Neural progenitor cell (in vitro differentiated cells): ENCODE measurements at regions not wholly inside any gene's neighbourhood (a gene's known extent, or its start where the extent isn't known, plus 50 kb on each side); places are given as distances from the start of the nearest gene placed in this dataset.

ENCODE experiments used
- DNase-seq: peaks from one replicate; pipeline ENCODE4 v3.0.0-alpha.2; 2016; ENCODE audit warnings: low spot score
- H2AFZ ChIP-seq: fragments of 200-600 bp; sonication (generic); replicated peaks from 2 replicates; pipeline ENCODE4 v1.6.1; 2016; ENCODE audit warnings: antibody characterized with exemption
- H3F3A ChIP-seq: fragments of 200-600 bp; sonication (generic); 2 replicates; pipeline ENCODE4 v1.6.1; 2016; ENCODE audit warnings: antibody characterized with exemption, low read depth
- H3K27ac ChIP-seq: fragments of 200-600 bp; sonication (generic); 2 replicates; pipeline ENCODE4 v1.5.1; 2016; ENCODE audit warnings: mild to moderate bottlenecking
- H3K27me3 ChIP-seq: fragments of 200-600 bp; sonication (generic); 2 replicates; pipeline ENCODE4 v1.6.1; 2016; ENCODE audit warnings: mild to moderate bottlenecking, moderate library complexity
- H3K36me3 ChIP-seq: fragments of 200-600 bp; sonication (generic); 2 replicates; pipeline ENCODE4 v1.5.1; 2016
- H3K4me1 ChIP-seq: fragments of 200-600 bp; sonication (generic); 2 replicates; pipeline ENCODE4 v1.6.1; 2016; ENCODE audit warnings: mixed run types
- H3K4me2 ChIP-seq: fragments of 200-600 bp; sonication (generic); 2 replicates; pipeline ENCODE4 v1.6.1; 2016
- H3K4me3 ChIP-seq: fragments of 200-600 bp; sonication (generic); 2 replicates; pipeline ENCODE4 v1.5.1; 2016
- H3K79me2 ChIP-seq: fragments of 200-600 bp; sonication (generic); 2 replicates; pipeline ENCODE4 v1.6.1; 2016; ENCODE audit warnings: low read depth
- H3K9ac ChIP-seq: fragments of 200-600 bp; sonication (generic); 2 replicates; pipeline ENCODE4 v1.6.1; 2016
- H3K9me3 ChIP-seq: fragments of 200-600 bp; sonication (generic); 2 replicates; pipeline ENCODE4 v1.5.1; 2016; ENCODE audit warnings: low read depth
- H4K20me1 ChIP-seq: fragments of 200-600 bp; sonication (generic); 2 replicates; pipeline ENCODE4 v1.6.1; 2016; ENCODE audit warnings: low read depth
- H3K27ac Mint-ChIP-seq: 3 replicates; pipeline ENCODE4 v1.8.0; 2021; ENCODE audit warnings: mixed read lengths
- H3K27me3 Mint-ChIP-seq: 2 replicates; pipeline ENCODE4 v1.8.0; 2022; ENCODE audit warnings: low read depth, mild to moderate bottlenecking, inconsistent platforms, moderate library complexity, mixed read lengths; ENCODE audit not compliant: insufficient read depth
- H3K36me3 Mint-ChIP-seq: 3 replicates; pipeline ENCODE4 v1.8.0; 2021; ENCODE audit warnings: mixed read lengths
- H3K4me1 Mint-ChIP-seq: 3 replicates; pipeline ENCODE4 v1.8.0; 2021; ENCODE audit warnings: mixed read lengths
- H3K4me3 Mint-ChIP-seq: 3 replicates; pipeline ENCODE4 v1.8.0; 2021; ENCODE audit warnings: mild to moderate bottlenecking, moderate library complexity, mixed read lengths
- H3K9me3 Mint-ChIP-seq: 3 replicates; pipeline ENCODE4 v1.8.0; 2020; ENCODE audit warnings: mixed read lengths
- EZH2 ChIP-seq: fragments of 200-600 bp; sonication (generic); IDR thresholded peaks from 2 replicates; pipeline ENCODE4 v1.6.1; 2017; ENCODE audit warnings: antibody characterized with exemption, mild to moderate bottlenecking, moderate library complexity
- EZH2phosphoT487 ChIP-seq: fragments of 200-600 bp; sonication (generic); IDR thresholded peaks from 2 replicates; pipeline ENCODE4 v1.6.1; 2017; ENCODE audit warnings: antibody characterized with exemption
- TF ChIP-seq, protein P1 (sequence below): fragments of 200-600 bp; sonication (generic); IDR thresholded peaks from 2 replicates; pipeline ENCODE4 v1.5.1; 2017; ENCODE audit warnings: antibody characterized with exemption, mild to moderate bottlenecking

DNA sequence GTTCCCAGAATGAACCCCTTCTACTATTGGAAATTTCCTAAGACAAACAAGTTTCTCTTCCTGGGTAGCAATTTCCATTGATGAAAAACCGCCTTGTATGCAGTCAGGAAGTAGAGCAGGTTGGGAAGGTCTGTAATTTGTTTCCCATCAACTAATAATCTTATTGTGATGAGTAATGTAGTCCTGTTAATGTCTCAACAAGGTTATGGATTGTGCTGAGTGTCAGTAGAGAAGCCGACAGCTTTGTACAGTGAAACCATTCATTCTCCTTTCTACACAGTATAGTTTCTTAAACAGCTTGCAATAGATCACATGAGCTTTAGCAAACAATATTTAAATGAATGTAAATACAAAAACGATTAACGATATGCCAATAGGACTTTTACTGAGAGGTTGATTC is 355.4 kb upstream of the WWC1 start:
- H3K27ac ChIP-seq: no peak overlapping the region
- H3K36me3 ChIP-seq: no peaks in the 10 kb centered on the region
- H3K9me3 Mint-ChIP-seq: no peaks in the 10 kb centered on the region
- DNase-seq: no peak
- H3K4me1 ChIP-seq: no peaks in the 10 kb centered on the region
- H3F3A ChIP-seq: no peaks in the 10 kb centered on the region
- H3K4me2 ChIP-seq: no peak overlapping the region
- H3K36me3 Mint-ChIP-seq: peaks cover 5% of the 10 kb centered on the region
- no peak overlapping the region for H3K4me3 Mint-ChIP-seq
- no peaks in the 10 kb centered on the region for H4K20me1 ChIP-seq
- H2AFZ ChIP-seq: no peak overlapping the region
- TF ChIP-seq EZH2: no peak
- no peak for TF ChIP-seq EZH2phosphoT487
- TF ChIP-seq, protein P1, sequence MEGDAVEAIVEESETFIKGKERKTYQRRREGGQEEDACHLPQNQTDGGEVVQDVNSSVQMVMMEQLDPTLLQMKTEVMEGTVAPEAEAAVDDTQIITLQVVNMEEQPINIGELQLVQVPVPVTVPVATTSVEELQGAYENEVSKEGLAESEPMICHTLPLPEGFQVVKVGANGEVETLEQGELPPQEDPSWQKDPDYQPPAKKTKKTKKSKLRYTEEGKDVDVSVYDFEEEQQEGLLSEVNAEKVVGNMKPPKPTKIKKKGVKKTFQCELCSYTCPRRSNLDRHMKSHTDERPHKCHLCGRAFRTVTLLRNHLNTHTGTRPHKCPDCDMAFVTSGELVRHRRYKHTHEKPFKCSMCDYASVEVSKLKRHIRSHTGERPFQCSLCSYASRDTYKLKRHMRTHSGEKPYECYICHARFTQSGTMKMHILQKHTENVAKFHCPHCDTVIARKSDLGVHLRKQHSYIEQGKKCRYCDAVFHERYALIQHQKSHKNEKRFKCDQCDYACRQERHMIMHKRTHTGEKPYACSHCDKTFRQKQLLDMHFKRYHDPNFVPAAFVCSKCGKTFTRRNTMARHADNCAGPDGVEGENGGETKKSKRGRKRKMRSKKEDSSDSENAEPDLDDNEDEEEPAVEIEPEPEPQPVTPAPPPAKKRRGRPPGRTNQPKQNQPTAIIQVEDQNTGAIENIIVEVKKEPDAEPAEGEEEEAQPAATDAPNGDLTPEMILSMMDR: no peak
- H3K9ac ChIP-seq: no peak overlapping the region
- H3K27me3 ChIP-seq: no peaks in the 10 kb centered on the region
- H3K9me3 ChIP-seq: no peaks in the 10 kb centered on the region
- no peaks in the 10 kb centered on the region for H3K79me2 ChIP-seq
- peaks cover 2% of the 10 kb centered on the region for H3K27me3 Mint-ChIP-seq
- no peak overlapping the region for H3K27ac Mint-ChIP-seq
- no peak overlapping the region for H3K4me3 ChIP-seq
- peaks cover 14% of the 10 kb centered on the region for H3K4me1 Mint-ChIP-seq

DNA sequence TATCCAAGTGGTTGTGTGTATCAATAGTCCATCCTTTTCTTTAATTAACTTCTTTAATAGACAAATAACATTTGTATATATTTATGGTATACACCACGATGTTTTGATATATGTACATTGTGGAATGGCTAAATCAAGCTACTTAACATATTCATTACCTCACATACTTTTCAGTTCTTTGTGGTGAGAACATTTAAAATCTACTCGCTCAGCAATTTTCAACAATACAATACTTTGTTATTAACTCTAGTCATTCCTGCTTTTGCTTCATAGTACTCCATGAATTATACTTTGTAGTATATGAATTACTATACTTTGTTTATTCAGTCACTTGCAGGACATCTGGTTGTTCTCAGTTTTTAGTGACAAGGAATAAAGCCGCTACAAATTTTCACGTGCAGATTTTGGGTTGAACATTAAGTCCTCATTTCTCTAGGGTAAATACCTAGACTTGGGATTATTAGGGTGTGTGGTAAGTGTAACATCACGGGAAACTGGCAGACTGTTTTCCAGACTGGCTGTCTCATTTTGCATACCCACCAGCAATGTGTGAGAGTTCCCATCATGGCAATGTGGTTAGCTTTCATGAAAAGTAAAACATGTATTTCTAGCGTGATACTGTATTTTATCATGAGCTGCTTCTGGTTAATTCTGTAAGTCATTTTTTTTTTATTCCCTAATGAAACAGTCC is 354.4 kb upstream of the WWC1 start:
- H3K9me3 ChIP-seq: no peaks in the 10 kb centered on the region
- Mint-ChIP-seq H3K9me3 (no peaks in the 10 kb centered on the region), H3K36me3 (peaks cover 5% of the 10 kb centered on the region), H3K27ac (no peak overlapping the region), H3K4me1 (peaks cover 15% of the 10 kb centered on the region), H3K27me3 (peaks cover 2% of the 10 kb centered on the region), H3K4me3 (no peak overlapping the region)
- H4K20me1 ChIP-seq: no peaks in the 10 kb centered on the region
- no peak overlapping the region for H2AFZ ChIP-seq
- H3K79me2 ChIP-seq: no peaks in the 10 kb centered on the region
- no peak overlapping the region for H3K4me2 ChIP-seq
- no peaks in the 10 kb centered on the region for H3K27me3 ChIP-seq
- no peak overlapping the region for H3K27ac ChIP-seq
- H3F3A ChIP-seq: no peaks in the 10 kb centered on the region
- no peak for DNase-seq
- H3K4me3 ChIP-seq: no peak overlapping the region
- no peak overlapping the region for H3K9ac ChIP-seq
- no peaks in the 10 kb centered on the region for H3K4me1 ChIP-seq
- H3K36me3 ChIP-seq: no peaks in the 10 kb centered on the region
- TF ChIP-seq, protein P1: no peak
- TF ChIP-seq EZH2phosphoT487: no peak
- TF ChIP-seq EZH2: no peak

DNA sequence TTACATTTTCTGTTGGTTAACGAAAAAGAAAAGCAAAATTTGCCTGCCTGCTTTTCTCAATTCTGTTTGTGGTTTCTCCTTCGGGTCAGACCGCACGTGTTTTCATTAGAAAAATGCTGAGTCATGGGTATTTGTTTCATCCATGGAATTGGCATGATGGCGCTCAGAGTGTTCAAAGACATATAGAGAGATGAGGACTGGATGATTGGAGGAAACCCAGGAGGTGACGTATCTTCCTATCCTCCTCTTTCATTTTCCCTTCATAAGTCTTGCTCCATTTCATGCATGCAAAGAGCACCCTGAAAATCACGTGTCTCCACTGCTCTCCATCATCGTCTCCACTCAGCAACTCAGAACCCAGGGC is 353.8 kb upstream of the WWC1 start:
- Mint-ChIP-seq H3K4me1 (peaks cover 17% of the 10 kb centered on the region), H3K36me3 (peaks cover 5% of the 10 kb centered on the region), H3K27me3 (peaks cover 2% of the 10 kb centered on the region), H3K27ac (no peak overlapping the region), H3K4me3 (no peak overlapping the region), H3K9me3 (no peaks in the 10 kb centered on the region)
- H3K36me3 ChIP-seq: no peaks in the 10 kb centered on the region
- no peaks in the 10 kb centered on the region for H3K4me1 ChIP-seq
- H3K27ac ChIP-seq: no peak overlapping the region
- no peak for DNase-seq
- no peak overlapping the region for H3K9ac ChIP-seq
- TF ChIP-seq EZH2 (no peak), EZH2phosphoT487 (no peak)
- TF ChIP-seq, protein P1: no peak
- no peaks in the 10 kb centered on the region for H3K79me2 ChIP-seq
- no peaks in the 10 kb centered on the region for H3F3A ChIP-seq
- no peaks in the 10 kb centered on the region for H3K27me3 ChIP-seq
- H3K9me3 ChIP-seq: no peaks in the 10 kb centered on the region
- H4K20me1 ChIP-seq: no peaks in the 10 kb centered on the region
- H3K4me3 ChIP-seq: no peak overlapping the region
- H2AFZ ChIP-seq: no peak overlapping the region
- H3K4me2 ChIP-seq: no peak overlapping the region
